HG03060 (cell line): ENCODE measurements at regions not wholly inside any gene's neighbourhood (a gene's known extent, or its start where the extent isn't known, plus 50 kb on each side); places are given as distances from the start of the nearest gene placed in this dataset.

Experiments
- ATAC-seq: cut with Tn5 transposase; IDR thresholded peaks from one replicate; pipeline ENCODE4 v1.9.1; 2021; ENCODE audit warnings: low read depth, moderate number of reproducible peaks; ENCODE audit not compliant: unreplicated experiment

DNA sequence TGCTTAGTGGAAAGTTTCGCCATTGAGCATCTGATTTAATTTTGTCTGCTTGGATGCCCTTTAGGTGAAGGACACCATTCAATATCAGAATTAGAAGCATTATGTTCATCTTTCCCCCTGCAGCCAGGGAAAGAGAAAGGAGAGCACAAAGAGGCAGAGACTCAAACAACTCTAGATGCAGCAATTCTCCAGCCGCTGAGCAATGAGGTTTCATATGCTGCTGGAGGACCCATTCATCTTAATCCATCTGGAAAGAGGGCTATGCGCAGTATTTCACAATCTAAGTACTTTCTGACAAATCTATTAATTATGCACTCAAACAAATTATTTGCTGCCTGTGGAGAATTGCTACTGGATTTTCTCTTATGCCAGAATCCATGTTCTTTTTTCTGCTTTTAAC lies 527.0 kb upstream of the TUSC1 start:
- ATAC-seq: no peak

DNA sequence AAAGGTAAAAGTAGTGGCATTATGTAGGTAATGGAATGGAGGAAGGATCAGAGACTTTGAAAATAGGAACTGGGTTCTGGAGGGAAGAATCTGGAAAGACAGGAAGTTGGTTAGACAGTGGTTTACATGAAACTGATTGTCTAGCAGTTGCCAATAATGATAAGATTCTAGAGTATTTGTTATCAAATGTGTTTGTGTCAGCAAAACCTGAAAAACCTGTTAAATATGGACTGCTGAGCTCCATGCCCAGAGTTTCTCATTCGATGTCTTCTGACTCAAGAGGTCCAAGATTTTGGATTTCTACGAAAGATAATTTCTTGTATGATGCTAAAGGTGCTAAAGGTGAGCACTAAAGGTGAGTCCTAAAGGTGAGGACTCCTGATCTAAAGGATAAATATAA lies 515.0 kb upstream of the TUSC1 start:
- no peak for ATAC-seq

DNA sequence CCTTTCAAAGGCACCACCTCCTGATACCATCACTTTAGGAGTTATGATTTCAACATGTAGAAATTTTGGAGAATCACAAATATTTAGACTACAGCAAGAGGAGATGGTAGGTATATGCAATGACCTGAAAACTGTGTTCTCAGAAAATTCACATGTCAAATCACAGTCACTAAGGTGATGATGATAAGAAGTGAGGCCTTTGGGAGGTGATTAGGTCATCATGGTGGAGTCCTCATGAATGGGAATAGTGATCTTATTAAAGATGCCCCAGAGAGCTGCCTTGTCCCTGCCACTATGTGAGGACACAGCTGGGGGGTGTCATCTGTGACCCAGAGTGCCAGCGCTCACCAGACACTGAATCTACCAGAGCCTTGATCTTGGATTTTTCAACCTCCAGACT lies 513.5 kb upstream of the TUSC1 start:
- no peak for ATAC-seq

DNA sequence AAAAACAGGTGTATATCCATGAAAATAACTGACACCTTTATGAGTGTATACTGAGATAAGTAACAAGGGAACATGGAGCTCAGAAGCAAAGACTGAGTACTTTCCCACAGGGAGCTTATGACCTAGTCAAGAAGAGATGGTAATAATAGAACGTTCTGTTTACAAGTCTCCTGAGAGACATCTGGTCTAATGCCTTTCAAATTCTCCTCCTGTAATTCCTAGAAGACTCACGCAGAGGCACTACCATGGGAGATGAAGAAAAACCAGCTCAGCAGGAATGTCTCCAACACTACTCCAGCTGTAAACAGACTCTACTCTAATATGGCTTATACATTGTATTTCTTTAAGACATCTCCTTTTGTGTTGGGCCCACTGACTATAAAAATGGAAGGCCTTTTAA lies 503.6 kb upstream of the TUSC1 start:
- no peak for ATAC-seq

DNA sequence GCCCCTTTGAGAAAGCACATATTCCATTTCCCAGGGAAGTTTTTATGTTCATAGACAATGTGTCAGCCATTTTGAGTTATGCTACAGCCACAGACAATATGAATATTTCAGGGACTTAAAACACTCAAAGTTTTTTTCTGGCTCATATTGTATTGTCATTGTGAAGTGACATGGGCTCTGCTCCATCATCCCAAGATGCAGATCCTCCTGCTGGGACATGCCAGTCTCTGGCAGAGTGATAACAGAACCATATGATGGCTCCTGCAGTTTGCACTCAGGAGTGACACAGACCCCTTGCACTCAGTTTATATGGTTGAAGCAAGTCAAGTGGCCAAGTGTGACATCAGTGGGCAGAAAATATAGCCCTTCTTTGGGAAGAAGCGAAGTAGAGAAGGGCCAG lies 498.4 kb upstream of the TUSC1 start:
- no peak for ATAC-seq

DNA sequence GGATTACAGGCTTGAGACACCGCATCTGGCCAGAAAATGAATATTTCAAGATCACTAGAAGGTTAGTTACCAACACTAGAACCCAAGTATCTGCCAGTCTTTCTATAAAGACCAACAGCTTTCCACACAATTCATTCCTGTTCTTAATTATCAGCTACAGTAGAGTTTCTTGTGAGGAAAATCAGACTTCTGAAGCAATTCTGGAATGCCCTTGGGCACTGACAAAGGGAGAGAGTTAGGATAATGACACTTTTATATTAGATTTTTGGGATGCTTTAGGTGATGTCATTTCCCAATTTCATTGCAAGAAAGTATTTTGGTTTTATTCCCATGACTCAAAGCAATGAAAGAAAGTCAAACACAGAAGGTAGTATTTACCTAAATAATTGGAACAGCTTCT lies 497.0 kb upstream of the TUSC1 start:
- no peak for ATAC-seq

DNA sequence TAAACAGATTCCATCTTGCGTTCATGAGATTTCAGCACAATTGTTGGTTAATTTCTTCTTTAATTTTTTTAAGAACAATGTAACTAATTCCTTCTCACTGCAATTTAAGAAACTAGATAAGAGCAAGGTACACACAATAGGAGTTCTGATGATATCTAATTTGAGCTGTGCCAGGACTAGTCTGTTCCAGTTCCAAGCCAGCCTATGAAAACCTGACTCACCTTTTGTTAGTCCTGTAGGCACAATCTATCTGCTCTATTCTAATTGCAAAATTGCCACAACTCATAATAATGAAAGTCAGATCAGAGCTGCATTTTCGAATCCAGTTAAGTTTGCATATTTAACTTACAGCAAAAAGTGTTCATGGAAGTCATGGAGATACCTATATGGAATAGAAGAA lies 494.1 kb upstream of the TUSC1 start:
- ATAC-seq: no peak

DNA sequence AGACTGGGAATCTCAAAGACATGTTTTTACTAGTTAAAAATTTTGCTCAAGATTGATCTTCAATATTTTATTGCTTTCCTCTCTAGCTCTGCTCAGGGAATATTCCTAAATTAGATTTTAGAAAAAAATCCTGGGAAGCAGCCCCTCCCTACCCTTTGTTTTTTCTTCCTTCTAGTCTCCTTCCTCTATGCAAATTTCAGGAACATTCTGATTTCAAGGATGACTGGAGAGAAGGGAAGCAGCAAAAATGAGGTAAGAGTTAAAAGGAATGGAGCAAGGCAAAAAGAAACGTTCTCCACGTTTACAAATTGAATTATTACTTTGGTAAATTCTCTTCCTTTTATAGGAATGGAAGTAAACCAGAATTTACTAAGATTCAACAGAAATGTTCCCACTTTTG lies 493.4 kb upstream of the TUSC1 start:
- ATAC-seq: no peak

DNA sequence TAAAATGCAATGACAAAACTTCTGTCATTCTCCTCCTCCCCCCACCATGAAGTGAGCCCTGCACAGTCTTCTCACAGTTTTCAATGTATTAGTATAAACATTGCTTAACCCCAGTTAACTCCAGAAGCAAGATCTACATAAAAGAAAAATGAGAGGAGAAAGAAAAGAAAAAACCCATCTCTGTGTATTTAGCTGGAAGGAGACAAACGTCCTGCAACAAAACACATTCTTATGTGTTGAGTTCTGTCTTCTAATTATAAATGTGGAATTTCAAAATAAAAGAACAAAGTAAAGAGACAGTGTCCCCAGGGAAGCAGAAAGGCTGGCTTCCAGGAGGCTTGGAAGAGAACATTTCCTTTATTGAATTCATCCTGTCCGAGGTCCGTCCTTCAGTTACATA lies 491.9 kb upstream of the TUSC1 start:
- ATAC-seq: no peak

DNA sequence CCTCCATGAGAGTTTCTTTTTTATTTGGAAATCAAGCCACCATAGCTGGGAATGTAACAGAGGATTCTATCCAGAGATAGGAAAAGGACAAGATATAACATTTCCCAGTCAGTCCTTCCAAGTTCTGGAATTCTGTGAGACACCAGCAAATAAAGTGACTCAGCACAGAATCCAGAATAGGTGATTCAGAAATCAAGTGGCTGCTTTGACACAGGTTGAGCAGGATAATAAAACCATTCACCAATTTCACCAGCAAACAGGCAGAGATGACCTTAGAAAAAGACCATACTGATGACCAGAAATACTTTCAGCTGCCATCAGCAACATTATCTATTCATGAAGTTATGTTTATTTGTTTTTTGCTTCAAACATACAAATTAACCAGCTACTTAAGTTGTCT lies 491.5 kb upstream of the TUSC1 start:
- ATAC-seq: no peak

DNA sequence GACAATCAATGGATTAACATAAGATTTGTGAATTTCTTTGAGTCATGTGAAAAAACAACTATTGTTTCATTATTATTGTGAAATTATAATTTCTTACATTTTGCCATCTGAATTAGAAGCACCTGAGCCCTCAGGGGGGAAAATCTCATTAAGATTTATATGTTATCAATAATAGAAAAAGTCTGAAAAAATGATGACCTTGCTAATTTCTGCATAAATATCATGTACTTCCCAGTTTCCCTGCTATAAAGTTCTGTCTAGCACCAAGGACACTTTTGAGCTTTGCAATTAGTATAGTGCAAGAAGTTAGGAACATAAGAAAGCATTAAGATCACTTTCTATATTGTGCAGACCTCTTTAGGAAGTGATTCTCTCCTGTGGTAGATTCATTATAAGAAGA lies 488.3 kb upstream of the TUSC1 start:
- no peak for ATAC-seq

DNA sequence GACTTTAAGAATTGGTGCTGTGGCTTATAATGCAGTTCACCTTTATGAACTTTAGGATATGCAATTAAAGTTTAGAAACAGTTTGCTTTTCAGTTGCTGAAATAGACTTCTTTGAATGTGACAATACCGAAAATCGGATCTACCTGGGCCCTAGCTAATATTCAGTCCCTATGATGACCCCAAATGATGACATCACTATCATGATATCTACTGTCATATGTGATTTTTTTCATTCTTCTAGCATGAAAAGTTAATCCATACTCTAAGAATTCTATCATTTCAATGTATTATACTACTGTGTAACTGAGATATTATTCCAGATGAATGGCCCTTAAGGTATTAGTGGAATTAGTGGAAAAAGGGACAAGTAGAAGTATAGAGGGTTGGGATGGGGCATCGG lies 487.2 kb upstream of the TUSC1 start:
- ATAC-seq: no peak

DNA sequence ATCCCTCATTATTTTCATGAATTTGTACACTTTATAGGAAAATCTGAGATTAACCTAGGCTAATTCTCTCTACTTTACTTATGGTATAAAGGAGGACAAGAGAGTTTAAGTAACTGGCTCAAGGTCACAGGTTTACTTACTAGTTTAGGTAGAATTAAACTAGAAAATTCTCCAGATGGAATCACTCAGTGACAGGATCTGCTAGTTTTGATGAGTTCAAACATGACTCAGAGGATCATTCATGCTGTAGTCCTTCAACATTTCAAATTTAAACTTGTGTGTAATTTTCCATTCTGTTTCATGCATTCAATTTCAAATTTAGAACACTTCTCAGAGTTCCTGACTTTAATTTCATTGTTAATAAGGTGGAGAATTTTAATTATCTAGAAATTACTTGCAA lies 485.7 kb upstream of the TUSC1 start:
- no peak for ATAC-seq

DNA sequence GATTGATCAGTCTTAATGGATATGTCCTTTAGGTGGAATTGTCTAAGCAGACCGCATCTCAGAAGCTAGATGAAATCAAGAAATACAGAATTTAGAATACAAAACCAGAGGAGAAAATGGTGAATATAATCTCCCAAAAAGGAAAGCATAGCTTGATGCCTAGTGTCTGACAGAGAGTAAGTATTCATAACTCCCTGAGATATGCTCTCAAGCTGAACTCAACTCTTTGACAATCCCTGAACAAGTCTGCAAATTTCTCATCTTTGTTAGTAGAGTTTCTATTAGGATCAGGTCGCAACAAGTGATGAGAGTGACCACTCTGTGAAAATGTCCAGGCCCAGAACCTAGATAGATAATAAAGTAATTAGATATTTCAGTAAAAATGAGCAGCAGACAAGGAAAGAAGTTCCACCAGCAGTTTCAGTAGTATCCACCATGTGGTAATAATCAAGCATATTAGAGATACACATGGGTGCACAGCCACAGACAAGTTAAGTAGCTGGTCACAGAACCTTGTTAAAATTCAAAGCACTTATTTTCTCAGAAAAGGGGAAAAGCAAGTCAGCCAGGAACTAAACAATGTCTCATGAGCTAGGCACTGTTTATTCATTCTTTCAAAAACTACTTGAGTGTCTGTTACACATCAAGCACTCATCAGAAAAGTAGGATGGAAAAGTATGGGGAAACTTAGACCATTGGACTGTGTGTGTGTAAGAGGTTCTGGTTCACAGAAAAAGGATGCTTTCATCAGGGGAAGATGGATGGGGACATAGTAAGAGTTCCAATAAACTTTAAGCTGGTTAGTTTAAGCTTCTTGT lies 481.5 kb upstream of the TUSC1 start:
- ATAC-seq: no peak

DNA sequence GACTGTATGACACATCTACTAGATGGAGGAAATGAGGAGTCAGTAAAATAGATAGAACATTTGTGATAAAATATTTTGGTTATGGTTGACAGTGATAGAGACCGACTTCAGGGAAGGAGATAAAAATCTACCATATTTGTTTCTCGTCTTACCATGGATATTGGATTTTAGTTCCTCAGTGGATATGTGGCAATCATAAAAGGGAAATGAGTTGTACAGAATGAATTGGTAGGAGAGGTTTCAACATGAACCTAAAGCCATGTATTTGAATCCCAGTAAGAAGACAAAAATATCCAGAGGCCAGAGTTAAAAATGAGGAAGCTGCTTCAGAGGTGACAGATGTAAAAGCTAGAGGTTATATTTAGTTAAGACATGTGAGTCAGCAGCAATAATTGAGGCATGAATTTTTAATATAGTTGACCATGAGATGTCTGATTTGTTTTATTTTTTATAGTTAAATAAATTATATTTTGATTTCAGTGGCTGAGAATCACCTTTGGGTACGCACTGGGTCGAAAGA lies 480.4 kb upstream of the TUSC1 start:
- no peak for ATAC-seq

DNA sequence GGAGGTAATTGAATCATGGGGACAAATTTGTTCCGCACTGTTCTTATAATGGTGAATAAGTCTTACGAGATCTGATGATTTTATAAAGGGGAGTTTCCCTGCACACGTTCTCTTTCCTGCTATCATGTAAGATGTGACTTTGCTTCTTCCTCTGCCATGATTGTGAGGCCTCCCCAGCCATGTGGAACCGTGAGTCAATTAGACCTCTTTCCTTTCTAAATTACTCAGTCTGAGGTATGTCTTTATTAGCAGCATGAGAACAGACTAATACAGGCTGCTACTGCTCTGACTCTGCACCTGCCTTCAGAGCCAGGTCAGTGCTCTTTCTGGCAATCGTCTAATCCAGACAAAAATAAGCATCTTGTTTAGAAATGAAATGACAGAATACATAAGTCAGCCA lies 479.2 kb upstream of the TUSC1 start:
- ATAC-seq: no peak

DNA sequence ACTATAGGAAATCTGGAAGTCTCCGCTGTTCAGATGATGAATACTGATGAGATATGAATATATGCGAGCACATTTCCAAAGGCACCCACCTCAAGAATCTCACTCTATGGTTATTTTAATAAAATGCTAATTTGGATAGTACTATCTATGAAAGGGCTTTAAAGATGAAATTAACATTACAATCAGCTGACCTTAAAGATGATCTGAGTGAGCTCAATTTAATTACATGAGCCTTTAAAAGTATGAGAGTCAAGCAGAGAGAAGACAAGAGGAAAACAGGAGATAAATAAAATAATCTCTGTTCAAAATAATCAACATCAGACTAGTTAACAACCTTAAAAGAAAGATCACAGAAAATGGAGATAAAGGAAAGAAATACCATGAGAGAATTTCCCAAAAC lies 474.1 kb upstream of the TUSC1 start:
- no peak for ATAC-seq

DNA sequence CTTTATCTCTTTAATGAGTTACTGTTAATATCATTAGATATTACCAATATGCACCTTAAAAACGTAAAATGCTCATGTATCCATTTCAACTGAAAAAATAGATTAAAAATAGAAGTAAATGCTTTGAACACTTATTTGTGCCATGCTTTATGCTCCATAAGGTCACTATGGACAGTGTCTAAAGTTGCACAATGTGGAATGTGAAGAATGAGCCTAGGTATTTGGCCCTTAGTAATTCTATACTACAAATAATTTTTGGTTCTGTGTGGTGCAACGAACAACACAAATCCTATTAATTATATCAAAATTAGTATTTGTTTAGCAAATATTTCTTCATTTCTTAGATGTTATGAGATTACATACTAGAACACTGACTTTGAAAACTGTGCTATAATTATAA lies 469.9 kb upstream of the TUSC1 start:
- no peak for ATAC-seq

DNA sequence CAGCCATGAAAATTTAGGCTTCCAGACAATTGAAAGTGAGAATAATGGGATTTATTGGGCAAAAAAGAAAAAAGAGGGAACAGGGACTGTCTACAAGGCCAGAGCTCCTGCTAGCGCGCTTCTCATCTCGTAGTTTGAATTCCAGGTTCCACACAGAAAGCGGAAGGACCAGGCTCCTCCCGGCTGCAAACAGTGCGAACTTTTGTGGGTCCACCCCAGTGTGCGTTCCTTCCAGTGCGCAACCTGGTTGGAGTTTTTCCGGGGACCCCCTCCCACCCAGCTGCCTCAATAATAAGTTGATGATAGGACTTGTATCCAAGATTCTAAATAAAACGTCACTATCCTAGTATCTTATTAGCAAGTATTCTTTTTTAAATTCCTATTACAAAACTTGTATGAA lies 467.7 kb upstream of the TUSC1 start:
- ATAC-seq: no peak

DNA sequence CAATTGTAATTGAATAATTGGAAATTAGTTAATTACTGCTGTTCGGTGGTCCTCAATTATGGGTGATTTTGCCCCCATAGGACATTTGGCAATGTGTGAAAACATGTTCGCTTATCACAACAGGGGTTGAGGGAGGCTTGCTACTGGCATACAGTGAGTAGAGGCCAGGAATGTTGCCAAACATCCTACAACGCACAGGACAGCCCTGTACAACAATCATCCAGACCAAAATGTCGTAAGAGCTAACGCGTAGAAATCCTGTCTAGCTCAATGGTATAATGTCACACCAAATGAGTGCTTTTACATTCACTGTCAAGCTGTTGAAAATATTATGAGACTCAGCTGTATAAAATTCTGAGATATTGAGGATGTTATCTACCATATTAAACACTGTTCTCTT lies 464.4 kb upstream of the TUSC1 start:
- no peak for ATAC-seq

DNA sequence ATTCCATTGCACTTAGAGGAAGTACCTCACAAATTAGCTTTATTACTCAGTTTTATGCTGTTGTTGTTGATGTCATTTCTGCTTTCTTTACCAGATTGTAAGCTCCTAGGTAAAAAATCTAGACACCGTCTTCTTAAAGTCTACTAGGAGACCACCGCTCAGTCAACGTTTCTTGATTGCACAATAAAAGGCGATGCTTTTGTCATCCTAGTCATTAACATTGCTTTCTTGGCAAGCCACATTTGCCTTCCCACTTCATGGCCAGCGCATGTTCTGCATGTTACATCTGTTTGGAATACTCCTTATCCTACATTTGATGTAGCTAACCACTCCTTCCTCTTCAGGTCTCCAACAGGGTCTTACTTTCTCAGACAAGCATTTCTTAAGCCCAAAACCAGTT lies 464.0 kb upstream of the TUSC1 start:
- ATAC-seq: no peak

DNA sequence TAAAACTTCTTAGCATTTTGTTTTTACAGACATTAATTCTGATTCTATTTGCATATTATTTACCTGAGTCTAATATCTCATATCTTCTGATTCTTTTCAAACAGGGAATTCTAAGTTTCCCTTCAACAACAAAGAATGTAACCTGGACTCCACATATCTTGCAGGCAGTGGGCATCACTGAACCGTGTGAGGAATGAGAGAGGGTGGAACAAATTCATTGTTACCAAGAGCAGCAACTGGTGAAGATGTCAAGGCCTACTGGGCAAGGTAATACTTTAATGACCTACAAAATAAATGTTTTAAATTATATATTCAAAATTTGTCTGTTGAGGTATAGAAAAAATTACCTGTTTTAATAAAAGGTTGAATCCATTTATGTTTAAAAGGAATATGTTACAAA lies 455.3 kb upstream of the TUSC1 start:
- ATAC-seq: no peak
